ENCODE measurements at regions not wholly inside any gene's neighbourhood (a gene's known extent, or its start where the extent isn't known, plus 50 kb on each side); places are given as distances from the start of the nearest gene placed in this dataset.
A peak's percentile ranks its signal among the peaks of the same experiment; 100 is the strongest.
"Not testable (repeated sequence)": the region's sequence is repeated elsewhere in the genome, so short reads cannot be mapped to it uniquely, and the experiment has no call there.

DNA sequence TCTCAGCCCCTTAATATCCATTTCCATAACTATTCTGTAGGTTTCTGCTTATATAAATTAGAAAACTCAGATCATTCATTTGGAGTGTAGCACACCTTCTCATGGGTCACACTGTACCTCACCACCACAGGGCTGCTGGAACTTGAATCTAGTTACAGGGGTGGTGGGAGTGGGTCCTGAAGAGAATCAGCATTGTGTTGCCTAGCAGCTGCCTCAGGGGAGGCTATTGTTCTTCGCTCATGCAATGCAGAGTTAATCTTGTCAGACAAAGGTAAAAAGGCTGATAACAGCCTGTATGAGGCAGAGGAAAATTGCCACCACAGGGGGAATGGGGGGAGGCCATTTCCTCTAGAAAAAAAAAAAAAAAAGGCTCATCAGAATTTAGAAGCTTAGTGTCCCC, 496.0 kb upstream of the ADGRB3 start:
- DNase-seq, result no peak

GRCh38 chr6:68134796-68135195, 500.3 kb upstream of the ADGRB3 start:
- DNase-seq, result no peak

GRCh38 chr6:68128211-68128610, 506.9 kb upstream of the ADGRB3 start:
- no peak for DNase-seq

GRCh38 chr6:68127074-68127473, 508.0 kb upstream of the ADGRB3 start:
- no peak for DNase-seq

DNA sequence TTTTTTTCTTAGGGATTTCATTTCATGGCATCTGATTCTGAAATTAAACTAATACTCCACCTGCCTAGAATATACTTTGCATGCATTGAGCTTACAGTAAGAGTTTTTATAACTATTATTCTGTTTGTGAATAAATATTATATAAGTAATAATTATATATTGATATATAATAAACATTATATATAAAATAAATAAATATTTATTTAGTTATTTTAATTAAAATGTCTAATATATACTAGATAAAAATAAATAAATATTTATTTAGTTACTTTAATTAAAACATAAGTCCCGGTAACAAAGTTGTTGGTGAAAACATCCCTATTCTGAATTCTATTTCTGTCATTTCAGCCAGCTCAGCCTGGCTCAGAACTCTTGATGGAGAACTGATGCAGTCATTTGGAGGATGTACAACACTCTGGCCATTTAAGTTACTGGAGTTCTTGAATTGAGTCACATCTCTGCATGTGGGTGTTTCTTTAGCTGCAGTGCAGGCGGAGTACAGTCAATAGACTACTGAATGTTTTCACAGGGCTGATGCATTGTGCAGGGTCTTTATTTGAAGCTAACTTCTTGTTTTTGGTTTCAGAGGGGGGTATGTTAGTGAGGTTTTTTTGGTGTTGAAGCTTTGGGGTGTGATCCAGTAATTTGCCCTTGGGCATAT, 508.9 kb upstream of the ADGRB3 start:
- DNase-seq, result no peak

DNA sequence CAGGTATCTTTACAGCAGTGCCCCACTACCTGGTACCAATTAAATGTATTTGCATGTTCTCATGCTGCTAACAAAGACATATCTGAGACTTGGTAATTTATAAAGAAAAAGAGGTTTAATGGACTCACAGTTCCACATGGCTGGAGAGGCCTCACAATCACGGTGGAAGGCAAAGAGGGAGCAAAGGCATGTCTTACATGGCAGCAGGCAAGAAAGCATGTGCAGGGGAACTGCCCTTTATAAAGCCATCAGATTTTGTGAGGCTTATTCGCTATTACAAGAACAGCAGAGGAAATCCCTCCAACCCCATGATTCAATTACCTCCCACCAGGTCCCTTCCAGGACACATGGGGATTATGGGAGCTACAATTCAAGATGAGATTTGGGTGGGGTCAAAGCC, 512.1 kb upstream of the ADGRB3 start:
- DNase-seq, result not testable (repeated sequence)

GRCh38 chr6:68122032-68122431, 513.0 kb upstream of the ADGRB3 start:
- DNase-seq, result no peak

- DNase-seq, result not testable (repeated sequence)
These were observed 514.1 kb upstream of the ADGRB3 start for GRCh38 chr6:68120954-68121353.

DNA sequence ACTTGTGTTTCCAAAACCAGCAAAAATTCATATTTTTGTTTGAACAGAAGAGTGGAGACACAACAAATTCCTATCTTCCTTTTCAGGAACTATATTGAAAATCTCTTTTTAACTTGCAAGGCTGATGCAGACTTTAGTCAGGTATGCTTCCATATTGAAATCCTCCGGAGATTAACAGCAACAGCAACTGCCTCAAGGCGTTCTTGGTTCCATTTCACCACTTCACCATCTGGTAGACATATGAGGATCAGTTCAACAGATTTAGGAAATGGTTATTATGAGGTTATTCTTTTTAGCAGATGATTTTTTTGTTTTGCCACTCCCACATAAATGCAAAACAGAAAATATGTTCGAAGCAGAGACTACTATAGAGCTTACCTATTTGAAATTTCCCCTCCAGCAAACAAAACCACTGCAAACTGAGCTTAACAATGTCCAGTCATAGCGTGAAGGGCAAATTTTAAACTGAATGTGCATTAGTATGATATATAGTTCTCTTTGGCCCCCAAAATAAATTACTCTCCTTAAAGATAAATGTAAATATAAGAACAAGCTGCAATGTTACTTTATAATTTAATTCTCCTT, 520.5 kb upstream of the ADGRB3 start:
- DNase-seq, result no peak

GRCh38 chr6:68108233-68108835, 526.7 kb upstream of the ADGRB3 start:
- DNase-seq, result peak; percentile 10

GRCh38 chr6:68094070-68094469, 541.0 kb upstream of the ADGRB3 start:
- no peak for DNase-seq

- no peak for DNase-seq
These were observed 547.5 kb upstream of the ADGRB3 start for GRCh38 chr6:68087399-68088133.

DNA sequence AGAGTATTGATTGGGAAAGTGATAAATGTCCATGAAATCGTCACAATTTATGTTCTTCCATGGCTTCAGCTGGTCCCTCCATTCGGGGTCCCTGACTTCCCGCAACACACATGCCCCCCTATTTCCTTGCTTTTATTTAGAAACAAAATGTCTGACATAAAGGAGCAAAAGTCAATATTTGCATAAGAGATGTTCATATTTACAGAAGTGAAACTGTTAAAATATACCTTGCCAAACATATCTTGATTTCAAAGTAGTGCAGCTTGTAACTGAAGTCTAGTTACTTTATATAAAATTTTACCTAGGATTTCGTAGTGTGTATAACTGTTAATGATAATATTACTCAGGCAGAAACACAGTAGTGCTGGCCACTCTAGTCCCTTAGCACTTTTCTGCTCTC, 548.9 kb upstream of the ADGRB3 start:
- no peak for DNase-seq

GRCh38 chr6:68085599-68085998, 549.5 kb upstream of the ADGRB3 start:
- not testable (repeated sequence) for DNase-seq

- no peak for DNase-seq
These were observed 553.0 kb upstream of the ADGRB3 start for GRCh38 chr6:68082086-68082485.

- no peak for DNase-seq
These were observed 555.0 kb upstream of the ADGRB3 start for GRCh38 chr6:68080074-68080473.

DNA sequence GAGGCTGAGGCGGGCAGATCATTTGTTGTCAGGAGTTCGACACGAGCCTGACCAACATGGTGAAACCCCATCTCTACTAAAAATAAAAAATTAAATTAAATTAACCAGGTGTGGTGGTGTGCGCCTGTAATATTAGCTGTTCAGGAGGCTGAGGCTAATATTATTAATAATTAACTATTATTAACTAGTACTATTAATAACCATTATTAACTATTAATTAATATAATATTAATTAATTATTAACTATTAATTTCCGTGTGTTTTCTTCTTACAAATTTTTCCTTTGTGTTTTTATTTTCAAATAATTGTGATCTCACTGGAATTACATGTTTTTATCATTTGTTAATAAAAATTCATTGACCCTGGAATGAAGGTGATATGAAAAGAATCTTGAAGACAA, 557.4 kb upstream of the ADGRB3 start:
- DNase-seq, result no peak

GRCh38 chr6:68071740-68072139, 563.3 kb upstream of the ADGRB3 start:
- DNase-seq, result no peak

- no peak for DNase-seq
These were observed 565.0 kb upstream of the ADGRB3 start for GRCh38 chr6:68069921-68070710.

- DNase-seq, result no peak
These were observed 575.2 kb upstream of the ADGRB3 start for GRCh38 chr6:68059899-68060298.

DNA sequence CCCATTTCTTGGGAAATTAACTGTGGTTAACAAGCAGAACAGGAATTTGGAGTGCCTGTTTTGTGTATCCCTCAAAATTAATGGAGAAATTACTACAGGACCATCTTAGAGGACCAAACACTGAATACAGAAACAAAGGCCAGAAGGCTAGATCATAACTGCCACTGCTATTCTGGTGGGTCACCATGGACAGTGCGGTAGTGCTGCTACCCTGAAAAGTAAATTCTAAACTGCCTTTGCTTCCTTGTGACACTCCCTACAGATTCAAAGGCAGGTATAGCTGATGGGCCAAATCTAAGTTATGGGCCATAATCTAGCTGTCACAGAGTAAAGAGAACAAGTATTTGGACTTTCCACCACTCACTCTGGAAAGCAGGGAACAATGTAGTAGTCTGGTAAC, 575.8 kb upstream of the ADGRB3 start:
- no peak for DNase-seq

DNA sequence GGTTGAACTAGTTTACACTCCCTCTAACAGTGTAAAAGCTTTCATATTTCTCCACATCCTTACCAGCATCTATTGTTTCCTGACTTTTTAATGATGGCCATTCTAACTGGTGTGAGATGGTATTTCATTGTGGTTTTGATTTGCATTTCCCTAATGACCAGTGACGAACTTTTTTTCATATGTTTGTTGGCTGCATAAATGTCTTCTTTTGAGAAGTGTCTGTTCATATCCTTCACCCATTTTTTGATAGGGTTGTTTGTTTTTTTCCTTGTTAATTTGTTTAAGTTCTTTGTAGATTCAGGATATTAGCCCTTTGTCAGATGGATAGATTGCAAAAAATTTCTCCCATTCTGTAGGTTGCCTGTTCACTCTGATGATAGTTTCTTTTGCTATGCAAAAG, 578.5 kb upstream of the ADGRB3 start:
- DNase-seq, result not testable (repeated sequence)

GRCh38 chr6:68054756-68055155, 580.3 kb upstream of the ADGRB3 start:
- no peak for DNase-seq
